ENCODE measurements at regions not wholly inside any gene's neighbourhood (a gene's known extent, or its start where the extent isn't known, plus 50 kb on each side); places are given as distances from the start of the nearest gene placed in this dataset.

- Histone ChIP-seq H3K9ac (ENCODE audit: low read length) (no peak overlapping the region), H3K4me1 (ENCODE audit: insufficient read depth, low read length) (peaks cover 5% of the 10 kb centered on the region), H3K27me3 (ENCODE audit: insufficient read depth, low read length) (no peaks in the 10 kb centered on the region), H2AFZ (ENCODE audit: low read depth, low read length) (no peak overlapping the region), H4K20me1 (ENCODE audit: insufficient read depth, low read length) (no peaks in the 10 kb centered on the region), H3K79me2 (ENCODE audit: insufficient read depth, low read length) (no peaks in the 10 kb centered on the region), H3K4me2 (ENCODE audit: low read length) (no peak overlapping the region), H3K4me3 (ENCODE audit: insufficient read depth, low read depth, low read length) (no peak overlapping the region), H3K9me3 (ENCODE audit: insufficient read depth, low read depth, low read length) (no peaks in the 10 kb centered on the region), H3K27ac (ENCODE audit: low read depth, low read length) (no peak overlapping the region), H3K36me3 (ENCODE audit: insufficient read depth, low read length) (no peaks in the 10 kb centered on the region)
- H3K4me3 Mint-ChIP-seq (ENCODE audit: unreplicated experiment) = no peak overlapping the region
- H3K9me3 Mint-ChIP-seq (ENCODE audit: unreplicated experiment) = peaks cover 1% of the 10 kb centered on the region
- peaks cover under 1% of the 10 kb centered on the region for H3K36me3 Mint-ChIP-seq (ENCODE audit: low read depth, unreplicated experiment)
- DNase-seq (ENCODE audit: low read depth) = no peak
- H3K27me3 Mint-ChIP-seq (ENCODE audit: low read depth, unreplicated experiment) = no peaks in the 10 kb centered on the region
- TF ChIP-seq EZH2 (IDR thresholded peaks at IDR 0.05; ENCODE audit: insufficient read depth, low read length) (no peak), CTCF (IDR thresholded peaks at IDR 0.05; ENCODE audit: insufficient read depth, low read depth, low read length) (no peak)
- no peak for FAIRE-seq
- H3K4me1 Mint-ChIP-seq (ENCODE audit: low read depth, unreplicated experiment) = peaks cover 8% of the 10 kb centered on the region
- no peak overlapping the region for H3K27ac Mint-ChIP-seq (ENCODE audit: unreplicated experiment)
Measured at GRCh38 chr5:120382833-120383232, 81.3 kb upstream of the PRR16 start.

GRCh38 chr5:120386981-120387380 is 77.1 kb upstream of the PRR16 start:
- no peak overlapping the region for H3K27ac Mint-ChIP-seq (ENCODE audit: unreplicated experiment)

More at GRCh38 chr5:120386981-120387380, 77.1 kb upstream of the PRR16 start:
- no peak overlapping the region for H3K4me3 ChIP-seq (ENCODE audit: insufficient read depth, low read depth, low read length)
- TF ChIP-seq CTCF (IDR thresholded peaks at IDR 0.05; ENCODE audit: insufficient read depth, low read depth, low read length) (no peak), EZH2 (IDR thresholded peaks at IDR 0.05; ENCODE audit: insufficient read depth, low read length) (no peak)
- no peaks in the 10 kb centered on the region for H3K36me3 ChIP-seq (ENCODE audit: insufficient read depth, low read length)
- H2AFZ ChIP-seq (ENCODE audit: low read depth, low read length) = no peak overlapping the region
- H3K4me3 Mint-ChIP-seq (ENCODE audit: unreplicated experiment) = no peak overlapping the region
- no peaks in the 10 kb centered on the region for H3K27me3 ChIP-seq (ENCODE audit: insufficient read depth, low read length)
- no peak overlapping the region for H3K4me2 ChIP-seq (ENCODE audit: low read length)
- H3K4me1 Mint-ChIP-seq (ENCODE audit: low read depth, unreplicated experiment) = peaks cover 15% of the 10 kb centered on the region
- no peak overlapping the region for H3K9ac ChIP-seq (ENCODE audit: low read length)
- DNase-seq (ENCODE audit: low read depth) (no peak), FAIRE-seq (no peak)
- no peaks in the 10 kb centered on the region for H3K27me3 Mint-ChIP-seq (ENCODE audit: low read depth, unreplicated experiment)
- H3K79me2 ChIP-seq (ENCODE audit: insufficient read depth, low read length) = no peaks in the 10 kb centered on the region
- no peaks in the 10 kb centered on the region for H4K20me1 ChIP-seq (ENCODE audit: insufficient read depth, low read length)
- H3K4me1 ChIP-seq (ENCODE audit: insufficient read depth, low read length) = peaks cover 14% of the 10 kb centered on the region
- no peaks in the 10 kb centered on the region for H3K9me3 Mint-ChIP-seq (ENCODE audit: unreplicated experiment)
- H3K27ac ChIP-seq (ENCODE audit: low read depth, low read length) = no peak overlapping the region
- H3K9me3 ChIP-seq (ENCODE audit: insufficient read depth, low read depth, low read length) = no peaks in the 10 kb centered on the region
- no peaks in the 10 kb centered on the region for H3K36me3 Mint-ChIP-seq (ENCODE audit: low read depth, unreplicated experiment)
